HepG2 (cell line): ENCODE measurements at regions not wholly inside any gene's neighbourhood (a gene's known extent, or its start where the extent isn't known, plus 50 kb on each side); places are given as distances from the start of the nearest gene placed in this dataset.

Experiments
- ATAC-seq: fragments of 200-7000 bp; cut with Tn5 transposase; 3 replicates; pipeline ENCODE4 v1.9.1; 2020; ENCODE audit warnings: mild to moderate bottlenecking, moderate library complexity
- BruUV-seq: library from RNA; stranded (reverse); fragments of 400-500 nt; replicated peaks from 2 replicates; lab custom pipeline; 2021; lab: Mats Ljungman, UMichigan
- CTCF ChIA-PET: fragments of 300-600 bp; formaldehyde crosslinking; extraction: SDS; loops from one replicate; lab custom pipeline; 2021; ENCODE audit warnings: low total read pairs, inconsistent platforms, low intra/inter-chr PET ratio; lab: Yijun Ruan, JAX
- POLR2A ChIA-PET: fragments of 350-600 bp; sonication (Branson Sonifier 250); formaldehyde crosslinking; loops from one replicate; lab custom pipeline; 2020; ENCODE audit warnings: antibody characterized with exemption, inconsistent platforms; lab: Yijun Ruan, JAX
- DNase-seq: peaks from one replicate; pipeline ENCODE4 v3.0.0-alpha.2; 2015; ENCODE audit warnings: low spot score
- FAIRE-seq: peaks from 3 replicates; lab custom pipeline; 2011; peaks lifted over from hg19 to GRCh38; lab: Jason Lieb, UNC
- H2AFZ ChIP-seq: one replicate; pipeline ENCODE4 v1.6.1; 2011; ENCODE audit warnings: low read length, inconsistent platforms
- H3K27ac ChIP-seq: fragments of 300-600 bp; 3 replicates; pipeline ENCODE4 v1.8.0; 2011; ENCODE audit warnings: mixed run types, mild to moderate bottlenecking, mixed read lengths, low read length, inconsistent platforms; ENCODE audit not compliant: insufficient read depth; ENCODE audit errors: extremely low read length
- H3K27me3 ChIP-seq, 2 experiments: fragments of 200-600 bp in 1 of 2; 2 replicates in 1 of 2; 3 replicates in 1 of 2; pipeline versions ENCODE4 v1.6.0 to v1.8.0; 2011; ENCODE audit warnings: low read length in 2 of 2, mild to moderate bottlenecking in 2 of 2, moderate library complexity in 2 of 2, inconsistent platforms in 1 of 2; ENCODE audit not compliant: insufficient read depth in 2 of 2, control insufficient read depth in 1 of 2
- H3K36me3 ChIP-seq, 2 experiments: fragments of 200-600 bp in 1 of 2; replicated peaks in 1 of 2; 2 replicates in 1 of 2; 3 replicates in 1 of 2; pipeline versions ENCODE4 v1.5.1 to v1.8.0; 2011; ENCODE audit warnings: low read length in 2 of 2, inconsistent platforms in 1 of 2; ENCODE audit not compliant: insufficient read depth in 2 of 2, control insufficient read depth in 1 of 2
- H3K4me1 ChIP-seq: 2 replicates; pipeline ENCODE4 v1.5.1; 2012; ENCODE audit warnings: low read length, inconsistent platforms; ENCODE audit not compliant: insufficient read depth
- H3K4me2 ChIP-seq: 2 replicates; pipeline ENCODE4 v1.6.0; 2011; ENCODE audit warnings: low read depth, low read length, inconsistent platforms
- H3K4me3 ChIP-seq, 3 experiments: fragments of 200-600 bp in 1 of 3; sonication (generic), shearing (Covaris generic) in 1 of 3; replicated peaks in 1 of 3; 2 replicates each; pipeline ENCODE4 v1.5.1; 2011 to 2016; ENCODE audit warnings: low read length in 3 of 3, inconsistent platforms in 2 of 3, low read depth in 2 of 3, mild to moderate bottlenecking in 2 of 3, control low read depth in 1 of 3, mixed read lengths in 1 of 3; ENCODE audit not compliant: insufficient read depth in 1 of 3
- H3K79me2 ChIP-seq: one replicate; pipeline ENCODE4 v1.6.1; 2011; ENCODE audit warnings: low read length, inconsistent platforms; ENCODE audit not compliant: insufficient read depth
- H3K9ac ChIP-seq: 2 replicates; pipeline ENCODE4 v1.6.0; 2011; ENCODE audit warnings: mild to moderate bottlenecking, low read depth, low read length, inconsistent platforms; ENCODE audit not compliant: insufficient read depth
- H3K9me3 ChIP-seq: 2 replicates; pipeline ENCODE4 v1.5.1; 2012; ENCODE audit warnings: mild to moderate bottlenecking, low read length
- H4K20me1 ChIP-seq: 2 replicates; pipeline ENCODE4 v1.6.0; 2011; ENCODE audit warnings: inconsistent platforms, mild to moderate bottlenecking, low read length, moderate library complexity; ENCODE audit not compliant: insufficient read depth
- FOXO1 ChIP-seq: sonication (generic); formaldehyde crosslinking; IDR thresholded peaks from 2 replicates; pipeline ENCODE4 v1.4.0; 2020; ENCODE audit warnings: missing genetic modification reagents
- HMG20A ChIP-seq: IDR thresholded peaks from 2 replicates; pipeline ENCODE4 v1.6.1; 2016; ENCODE audit warnings: borderline replicate concordance
- MLLT10 ChIP-seq: sonication (generic); formaldehyde crosslinking; IDR thresholded peaks from 2 replicates; pipeline ENCODE4 v1.4.0; 2020; ENCODE audit warnings: missing genetic modification reagents
- NFKBIZ ChIP-seq: IDR thresholded peaks from 2 replicates; pipeline ENCODE4 v1.6.1; 2018; ENCODE audit warnings: missing genetic modification reagents, missing compliant biosample characterization
- SRF ChIP-seq: IDR thresholded peaks from 2 replicates; pipeline ENCODE4 v1.6.1; 2011; ENCODE audit warnings: mild to moderate bottlenecking, low read depth, low read length, moderate library complexity
- YY1 ChIP-seq: IDR thresholded peaks from 2 replicates; pipeline ENCODE4 v1.6.1; 2011; ENCODE audit warnings: low read length, low read depth, moderate library complexity, mild to moderate bottlenecking; ENCODE audit not compliant: insufficient read depth, insufficient replicate concordance
- ZFP90 ChIP-seq: sonication (generic); formaldehyde crosslinking; IDR thresholded peaks from 2 replicates; pipeline ENCODE4 v1.8.0; 2022; ENCODE audit warnings: missing genetic modification reagents, mild to moderate bottlenecking, inconsistent platforms, borderline replicate concordance
- ZNF224 ChIP-seq: sonication (generic); formaldehyde crosslinking; IDR thresholded peaks from 2 replicates; pipeline ENCODE4 v1.5.0; 2020; ENCODE audit warnings: mild to moderate bottlenecking, missing genetic modification reagents
- ZNF326 ChIP-seq: sonication (generic); formaldehyde crosslinking; IDR thresholded peaks from 2 replicates; pipeline ENCODE4 v1.4.0; 2020; ENCODE audit warnings: missing genetic modification reagents, borderline replicate concordance
- ZNF703 ChIP-seq: sonication (generic); formaldehyde crosslinking; IDR thresholded peaks from 2 replicates; pipeline ENCODE4 v1.5.1; 2020; ENCODE audit warnings: missing genetic modification reagents, mild to moderate bottlenecking, moderate library complexity, borderline replicate concordance
- ZSCAN30 ChIP-seq: sonication (generic); formaldehyde crosslinking; IDR thresholded peaks from 2 replicates; pipeline ENCODE4 v1.5.0; 2020; ENCODE audit warnings: mild to moderate bottlenecking, missing genetic modification reagents
- WGBS: methylation state at CpG from one replicate; pipeline ENCODE4 v1.1.6; 2017; ENCODE audit warnings: low lambda C conversion rate; 5-methylcytosine and 5-hydroxymethylcytosine counted together
- in situ Hi-C: cut with HindIII; loops from 2 replicates; pipeline ENCODE4 v1.10.0; 2017; ENCODE audit warnings: low pct_unique_long_range_greater_than_20kb; ENCODE audit not compliant: extremely low pct_ligation_motif_present
- intact Hi-C: fragments of 100-400 bp; cut with micrococcal nuclease; formaldehyde crosslinking; loops from one replicate; pipeline ENCODE4 v1.10.0; 2022; ENCODE audit not compliant: unreplicated experiment
- TF ChIP-seq, protein P1 (sequence below): sonication (generic); formaldehyde crosslinking; IDR thresholded peaks from 2 replicates; pipeline ENCODE4 v1.5.0; 2020; ENCODE audit warnings: missing genetic modification reagents

DNA sequence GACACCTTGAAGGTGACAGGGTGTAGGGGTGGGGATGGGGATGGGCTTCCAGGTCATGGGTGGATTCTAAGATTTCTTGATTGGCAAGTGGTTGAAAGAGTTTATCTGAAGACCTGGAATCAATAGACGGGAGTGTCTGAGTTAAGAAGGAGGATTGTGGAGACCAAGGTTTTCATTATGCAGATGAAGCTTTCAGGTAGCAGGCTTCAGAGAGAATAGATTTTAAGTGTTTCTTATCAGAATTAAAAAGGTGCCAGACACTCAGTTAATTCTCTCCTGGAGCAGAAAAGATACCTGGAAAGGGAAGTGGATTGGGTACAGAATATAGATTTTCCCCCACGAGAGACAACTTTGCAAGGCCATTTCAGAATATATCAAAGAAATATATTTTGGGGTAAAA is 211.7 kb upstream of the PRICKLE1 start:
- BruUV-seq, result no TSS peak
- Histone ChIP-seq H3K27ac (no peak overlapping the region), H3K9ac (no peak overlapping the region), H3K4me1 (no peaks in the 10 kb centered on the region), H2AFZ (no peak overlapping the region), H3K9me3 (no peaks in the 10 kb centered on the region), H3K36me3 (no peaks in the 10 kb centered on the region), H3K79me2 (no peaks in the 10 kb centered on the region), H4K20me1 (no peaks in the 10 kb centered on the region), H3K4me2 (no peak overlapping the region), H3K4me3 (no peak overlapping the region), H3K27me3 (no peaks in the 10 kb centered on the region)
- TF ChIP-seq FOXO1 (CRISPR knock-in tag) (no peak), ZFP90 (no peak), HMG20A (CRISPR knock-in tag) (no peak), SRF (no peak), ZSCAN30 (CRISPR knock-in tag) (no peak), ZNF224 (CRISPR knock-in tag) (no peak), YY1 (no peak), ZNF703 (no peak), ZNF326 (CRISPR knock-in tag) (no peak), NFKBIZ (CRISPR knock-in tag) (no peak), MLLT10 (CRISPR knock-in tag) (no peak)
- TF ChIP-seq, protein P1, sequence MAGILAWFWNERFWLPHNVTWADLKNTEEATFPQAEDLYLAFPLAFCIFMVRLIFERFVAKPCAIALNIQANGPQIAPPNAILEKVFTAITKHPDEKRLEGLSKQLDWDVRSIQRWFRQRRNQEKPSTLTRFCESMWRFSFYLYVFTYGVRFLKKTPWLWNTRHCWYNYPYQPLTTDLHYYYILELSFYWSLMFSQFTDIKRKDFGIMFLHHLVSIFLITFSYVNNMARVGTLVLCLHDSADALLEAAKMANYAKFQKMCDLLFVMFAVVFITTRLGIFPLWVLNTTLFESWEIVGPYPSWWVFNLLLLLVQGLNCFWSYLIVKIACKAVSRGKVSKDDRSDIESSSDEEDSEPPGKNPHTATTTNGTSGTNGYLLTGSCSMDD, result no peak
- no peak for DNase-seq
- ChIA-PET CTCF (no interaction called here), POLR2A (no interaction called here)
- ATAC-seq, result no peak
- 0% methylated on average over 2 of the region's 2 CpGs for WGBS
- in situ Hi-C loops, result no loop called here
- intact Hi-C loops, result no loop called here
- no peak for FAIRE-seq
